Heart right ventricle (tissue), 16 donors: ENCODE measurements at regions not wholly inside any gene's neighbourhood (a gene's known extent, or its start where the extent isn't known, plus 50 kb on each side); places are given as distances from the start of the nearest gene placed in this dataset.

Experiments used
- ATAC-seq, 8 donors: fragments of 200-7000 bp; cut with Tn5 transposase; one replicate each; pipeline ENCODE4 v1.9.1; 2020; ENCODE audit warnings: mild to moderate bottlenecking in 8 of 8, moderate library complexity in 8 of 8, moderate number of reproducible peaks in 1 of 8
- DNase-seq, 2 donors: peaks; one replicate each; pipeline ENCODE4 v3.0.0-alpha.2; 2020
- H3K27ac ChIP-seq, 10 donors: fragments of 200-600 bp; sonication (generic) in 2 of 10; one replicate each; pipeline versions ENCODE4 v1.5.0 to v1.8.0; 2020 to 2022; ENCODE audit warnings: mild to moderate bottlenecking in 3 of 10
- H3K27me3 ChIP-seq, 7 donors: fragments of 200-600 bp; one replicate each; pipeline ENCODE4 v1.8.0; 2021 to 2022; ENCODE audit warnings: mild to moderate bottlenecking in 2 of 7
- H3K36me3 ChIP-seq, 9 donors: fragments of 200-600 bp; sonication (generic) in 1 of 9; one replicate each; pipeline versions ENCODE4 v1.5.0 to v1.8.0; 2020 to 2022; ENCODE audit warnings: mild to moderate bottlenecking in 2 of 9
- H3K4me1 ChIP-seq, 9 donors: fragments of 200-600 bp; sonication (generic) in 1 of 9; one replicate each; pipeline versions ENCODE4 v1.5.0 to v1.8.0; 2020 to 2022; ENCODE audit warnings: mild to moderate bottlenecking in 4 of 9
- H3K4me3 ChIP-seq, 10 donors: fragments of 200-600 bp; sonication (generic) in 2 of 10; one replicate each; pipeline versions ENCODE4 v1.5.0 to v1.8.0; 2020 to 2022; ENCODE audit warnings: mild to moderate bottlenecking in 7 of 10, moderate library complexity in 2 of 10
- H3K9me3 ChIP-seq, 11 donors: fragments of 200-600 bp in 10 of 11; sonication (generic) in 2 of 11; one replicate each; pipeline versions ENCODE4 v1.5.0 to v1.8.0; 2013 to 2022; ENCODE audit warnings: mild to moderate bottlenecking in 2 of 11, control low read depth in 1 of 11, moderate library complexity in 1 of 11
- WGBS, 2 donors: extraction: QIAGEN DNeasy Blood & Tissue Kit; methylation state at CpG; one replicate each; pipeline ENCODE4 v1.1.7; 2013; ENCODE audit warnings: inconsistent platforms in 1 of 2; 5-methylcytosine and 5-hydroxymethylcytosine counted together
- intact Hi-C, 10 donors: fragments of 100-400 bp; cut with DNase I; formaldehyde crosslinking; loops; one replicate each; pipeline versions ENCODE4 v1.11.1 to v1.14.2; 2022
- TF ChIP-seq, protein P1 (sequence below), 9 donors: fragments of 200-600 bp; sonication (generic) in 2 of 9; IDR thresholded peaks; one replicate each; pipeline versions ENCODE4 v1.5.0 to v1.8.0; 2021 to 2022; ENCODE audit warnings: antibody characterized with exemption in 9 of 9, mild to moderate bottlenecking in 5 of 9, moderate library complexity in 1 of 9
- donor health status: Arrhythmogenic right ventricular cardiomyopathy.
- donor health status: ischemic (EF 13 %, LVEDD 7.1; RV severe dilation, severe dysfunction).
- donor health status: healthy with polysubstance abuse.
- donor health status: DM: no; HTN: yes; CAD: no.
- donor health status: DM: no; HTN: no; CAD: no.
- donor health status: ischemic (EF 25% LVEDD 6.9; RV normal size, moderate dysfunction).
- donor health status: ischemic (EF 25% LVEDD 5.7; RV mildly dilated, moderate dysfunction).
- donor health status: healthy.
- donor health status: DM: yes; HTN: yes; CAD: no.
- donor health status: Ischemic cardiomyopathy.
- donor health status: ischemic (EF 35%, LVEDD 5.7; RV mildly dilated, moderate dysfunction).
- donor health status: nonischemic (EF 11% LVEDD 7.7; RV severe dilation, severe dysfunction).
- donor health status: DM: yes; HTN: yes; CAD: no.
- donor health status: PGD.
- donor health status: ischemic (EF 29% LVEDD 5.4; RV normal size, mild dysfunction).
- donor health status: nonischemic (EF 23%, LVEDD 6.1; RV moderate dilation, normal function).

- Histone ChIP-seq H3K9me3 (peaks cover 0 to 45% (median 6%) of the 10 kb centered on the region in 11 donors), H3K27me3 (no peaks in the 10 kb centered on the region), H3K4me3 (no peak overlapping the region), H3K4me1 (no peaks in the 10 kb centered on the region), H3K36me3 (no peaks in the 10 kb centered on the region), H3K27ac (no peak overlapping the region)
- WGBS, 2 donors: 91 to 94% methylated on average over 1 of the region's 1 CpG
- ATAC-seq (no peak), DNase-seq (no peak)
- TF ChIP-seq, protein P1, sequence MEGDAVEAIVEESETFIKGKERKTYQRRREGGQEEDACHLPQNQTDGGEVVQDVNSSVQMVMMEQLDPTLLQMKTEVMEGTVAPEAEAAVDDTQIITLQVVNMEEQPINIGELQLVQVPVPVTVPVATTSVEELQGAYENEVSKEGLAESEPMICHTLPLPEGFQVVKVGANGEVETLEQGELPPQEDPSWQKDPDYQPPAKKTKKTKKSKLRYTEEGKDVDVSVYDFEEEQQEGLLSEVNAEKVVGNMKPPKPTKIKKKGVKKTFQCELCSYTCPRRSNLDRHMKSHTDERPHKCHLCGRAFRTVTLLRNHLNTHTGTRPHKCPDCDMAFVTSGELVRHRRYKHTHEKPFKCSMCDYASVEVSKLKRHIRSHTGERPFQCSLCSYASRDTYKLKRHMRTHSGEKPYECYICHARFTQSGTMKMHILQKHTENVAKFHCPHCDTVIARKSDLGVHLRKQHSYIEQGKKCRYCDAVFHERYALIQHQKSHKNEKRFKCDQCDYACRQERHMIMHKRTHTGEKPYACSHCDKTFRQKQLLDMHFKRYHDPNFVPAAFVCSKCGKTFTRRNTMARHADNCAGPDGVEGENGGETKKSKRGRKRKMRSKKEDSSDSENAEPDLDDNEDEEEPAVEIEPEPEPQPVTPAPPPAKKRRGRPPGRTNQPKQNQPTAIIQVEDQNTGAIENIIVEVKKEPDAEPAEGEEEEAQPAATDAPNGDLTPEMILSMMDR (IDR thresholded peaks at IDR 0.05): no peak
- intact Hi-C loops: no loop called here
These were observed 111.5 kb upstream of the CDH12 start for GRCh38 chr5:22964632-22965031.

GRCh38 chr5:22958462-22959262 lies 105.5 kb upstream of the CDH12 start:
- H3K27ac ChIP-seq: no peak overlapping the region
- H3K9me3 ChIP-seq: peaks cover 0 to 2% (median 0%) of the 10 kb centered on the region in 11 donors
- 72 to 82% methylated on average over 3 of the region's 3 CpGs for WGBS, 2 donors
- H3K4me3 ChIP-seq: no peak overlapping the region
- intact Hi-C loops: no loop called here
- DNase-seq (no peak), ATAC-seq (no peak)
- H3K27me3 ChIP-seq: no peaks in the 10 kb centered on the region
- TF ChIP-seq, protein P1 (IDR thresholded peaks at IDR 0.05): no peak
- H3K4me1 ChIP-seq: no peaks in the 10 kb centered on the region
- H3K36me3 ChIP-seq: no peaks in the 10 kb centered on the region

- no peak for ATAC-seq
- no peak overlapping the region for H3K4me3 ChIP-seq
- H3K36me3 ChIP-seq: no peaks in the 10 kb centered on the region
- H3K4me1 ChIP-seq: no peaks in the 10 kb centered on the region
- peaks cover 0 to 6% (median 0%) of the 10 kb centered on the region in 11 donors for H3K9me3 ChIP-seq
- 71 to 83% methylated on average over 1 of the region's 1 CpG for WGBS, 2 donors
- intact Hi-C loops: no loop called here
- H3K27me3 ChIP-seq: no peaks in the 10 kb centered on the region
- no peak for DNase-seq
- no peak overlapping the region for H3K27ac ChIP-seq
- TF ChIP-seq, protein P1 (IDR thresholded peaks at IDR 0.05): no peak
These were observed 94.8 kb upstream of the CDH12 start for GRCh38 chr5:22947921-22948320.

DNA sequence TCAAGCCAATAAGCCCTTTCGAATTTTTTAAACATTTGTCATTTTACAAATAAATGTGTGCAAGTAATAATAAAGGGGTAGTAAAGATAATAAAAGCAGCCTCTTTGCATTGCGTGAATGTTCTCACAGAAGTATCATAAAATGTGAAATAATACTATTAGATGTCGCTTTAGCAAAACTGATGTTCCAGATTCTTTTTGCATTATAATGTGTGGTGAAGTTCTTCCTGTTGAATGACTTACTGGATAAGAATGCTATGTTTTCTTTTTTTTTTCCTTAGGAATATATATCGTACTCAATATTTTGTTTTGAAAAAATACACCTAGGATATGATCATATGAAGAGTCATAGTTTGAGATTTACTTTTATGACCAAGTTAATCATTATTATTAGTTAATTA lies 85.2 kb upstream of the CDH12 start:
- no peaks in the 10 kb centered on the region for H3K36me3 ChIP-seq
- H3K27me3 ChIP-seq: no peaks in the 10 kb centered on the region
- TF ChIP-seq, protein P1 (IDR thresholded peaks at IDR 0.05): no peak
- 75 to 83% methylated on average over 4 of the region's 4 CpGs for WGBS, 2 donors
- H3K4me1 ChIP-seq: no peaks in the 10 kb centered on the region
- no peak for ATAC-seq
- intact Hi-C loops: no loop called here
- H3K4me3 ChIP-seq: no peak overlapping the region
- peaks cover 0 to 5% (median 0%) of the 10 kb centered on the region in 11 donors for H3K9me3 ChIP-seq
- H3K27ac ChIP-seq: no peak overlapping the region
- DNase-seq: no peak
